ENCODE measurements at regions not wholly inside any gene's neighbourhood (a gene's known extent, or its start where the extent isn't known, plus 50 kb on each side); places are given as distances from the start of the nearest gene placed in this dataset.

GRCh38 chr2:144323946-144324345 lies 196.0 kb downstream of the ZEB2 start:
- CTCF ChIA-PET = interaction anchor here (1.5 kb wide), 1 partner anchor 811 kb away, joined by 3 read pairs; no protein-coding TSS in a partner anchor
- no peak for DNase-seq (ENCODE audit: low read depth, low spot score)
- no peak overlapping the region for H3K4me3 ChIP-seq (ENCODE audit: low read depth, low read length)
- no peak overlapping the region for H3K27ac ChIP-seq (ENCODE audit: low read depth, low read length)
- POLR2A ChIA-PET = no interaction called here
- TF ChIP-seq CTCF (IDR thresholded peaks at IDR 0.05; ENCODE audit: low read depth, low read length) = no peak
- no peaks in the 10 kb centered on the region; the same call in 1 of the 2 replicates for H3K9me3 ChIP-seq (ENCODE audit: control insufficient read depth, insufficient read depth, low read length)
- H3K27me3 ChIP-seq (ENCODE audit: control insufficient read depth, insufficient read depth, low read length) = no peaks in the 10 kb centered on the region

- Histone ChIP-seq H3K27me3 (ENCODE audit: control insufficient read depth, insufficient read depth, low read length) (no peaks in the 10 kb centered on the region), H3K27ac (ENCODE audit: low read depth, low read length) (no peak overlapping the region), H3K9me3 (ENCODE audit: control insufficient read depth, insufficient read depth, low read length) (no peaks in the 10 kb centered on the region), H3K4me3 (ENCODE audit: low read depth, low read length) (no peak overlapping the region)
- no peak for TF ChIP-seq CTCF (IDR thresholded peaks at IDR 0.05; ENCODE audit: low read depth, low read length)
- no peak for DNase-seq (ENCODE audit: low read depth, low spot score)
- CTCF ChIA-PET = no interaction called here
- POLR2A ChIA-PET = no interaction called here
Observed at GRCh38 chr2:144322379-144322778, 197.5 kb downstream of the ZEB2 start.

GRCh38 chr2:144320491-144320890 lies 199.4 kb downstream of the ZEB2 start:
- TF ChIP-seq CTCF (IDR thresholded peaks at IDR 0.05; ENCODE audit: low read depth, low read length) = no peak

GRCh38 chr2:144317071-144317738 lies 202.7 kb downstream of the ZEB2 start:
- ChIA-PET CTCF (no interaction called here), POLR2A (no interaction called here)
- peaks cover 4% of the 10 kb centered on the region; the same call in 1 of the 2 replicates for H3K9me3 ChIP-seq (ENCODE audit: control insufficient read depth, insufficient read depth, low read length)
- H3K4me3 ChIP-seq (ENCODE audit: low read depth, low read length) = no peak overlapping the region
- TF ChIP-seq CTCF (IDR thresholded peaks at IDR 0.05; ENCODE audit: low read depth, low read length) = no peak
- no peak overlapping the region for H3K27ac ChIP-seq (ENCODE audit: low read depth, low read length)
- H3K27me3 ChIP-seq (ENCODE audit: control insufficient read depth, insufficient read depth, low read length) = no peaks in the 10 kb centered on the region
- no peak for DNase-seq (ENCODE audit: low read depth, low spot score)

More at GRCh38 chr2:144320491-144320890, 199.4 kb downstream of the ZEB2 start:
- ChIA-PET CTCF (no interaction called here), POLR2A (no interaction called here)
- Histone ChIP-seq H3K4me3 (ENCODE audit: low read depth, low read length) (no peak overlapping the region), H3K27ac (ENCODE audit: low read depth, low read length) (no peak overlapping the region), H3K27me3 (ENCODE audit: control insufficient read depth, insufficient read depth, low read length) (no peaks in the 10 kb centered on the region), H3K9me3 (ENCODE audit: control insufficient read depth, insufficient read depth, low read length) (no peaks in the 10 kb centered on the region)
- no peak for DNase-seq (ENCODE audit: low read depth, low spot score)

DNA sequence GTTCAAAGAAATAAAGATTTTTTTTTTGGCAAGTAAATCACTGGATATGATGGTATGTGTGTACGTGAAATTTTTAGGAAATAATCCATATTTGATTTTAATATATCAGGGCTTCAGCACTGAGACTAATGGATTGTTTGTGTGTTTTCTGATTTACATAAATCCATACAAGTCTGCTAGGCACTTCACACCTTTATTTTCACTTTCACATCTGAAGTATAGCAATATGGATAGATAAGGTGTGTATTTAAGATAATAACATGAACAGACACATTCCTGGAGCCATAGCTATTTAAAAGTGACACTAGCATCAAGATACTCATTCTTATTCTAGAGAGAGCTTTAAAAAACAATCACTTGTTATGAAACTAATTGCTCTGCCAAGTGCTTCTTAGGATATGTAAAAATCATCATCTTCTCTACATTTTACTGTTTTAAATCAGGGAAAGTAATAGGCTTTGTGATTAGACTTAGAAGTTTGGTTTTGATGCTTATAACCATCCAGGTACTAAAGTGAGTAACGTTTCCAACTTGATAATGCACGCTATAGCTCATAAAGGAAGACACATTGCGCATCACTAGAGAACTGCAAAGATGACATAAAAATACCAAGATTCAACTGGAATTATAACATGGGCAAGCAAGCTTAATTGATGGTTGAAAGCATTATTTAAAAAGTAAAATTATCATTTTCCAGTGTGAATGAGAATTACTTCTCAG lies 208.9 kb downstream of the ZEB2 start:
- no peaks in the 10 kb centered on the region for H3K27me3 ChIP-seq (ENCODE audit: control insufficient read depth, insufficient read depth, low read length)
- H3K9me3 ChIP-seq (ENCODE audit: control insufficient read depth, insufficient read depth, low read length) = peaks cover 6% of the 10 kb centered on the region; the same call in 1 of the 2 replicates
- no peak overlapping the region for H3K27ac ChIP-seq (ENCODE audit: low read depth, low read length)
- H3K4me3 ChIP-seq (ENCODE audit: low read depth, low read length) = no peak overlapping the region
- ChIA-PET POLR2A (no interaction called here), CTCF (interaction anchor here (0.6 kb wide), 1 partner anchor 432 kb away, joined by 4 read pairs; no protein-coding TSS in a partner anchor)
- DNase-seq (ENCODE audit: low read depth, low spot score) = no peak
- no peak for TF ChIP-seq CTCF (IDR thresholded peaks at IDR 0.05; ENCODE audit: low read depth, low read length)
